GM12875 (cell line): ENCODE measurements at regions not wholly inside any gene's neighbourhood (a gene's known extent, or its start where the extent isn't known, plus 50 kb on each side); places are given as distances from the start of the nearest gene placed in this dataset.

ENCODE experiments used
- H3K4me3 ChIP-seq: one replicate; pipeline ENCODE4 v1.5.1; 2011; ENCODE audit warnings: low read depth, low read length, control low read depth
- CTCF ChIP-seq: IDR thresholded peaks from 2 replicates; pipeline ENCODE4 v1.5.1; 2011; ENCODE audit warnings: low read depth, mild to moderate bottlenecking, control low read depth, inconsistent platforms, low read length, moderate library complexity, borderline replicate concordance; ENCODE audit not compliant: insufficient read depth

- no peak for TF ChIP-seq CTCF
- no peak overlapping the region for H3K4me3 ChIP-seq
Observed at GRCh38 chr2:181805228-181806038, 86.1 kb upstream of the ITPRID2 start.

- TF ChIP-seq CTCF = no peak
- H3K4me3 ChIP-seq = no peak overlapping the region
Observed at GRCh38 chr2:181806039-181806392, 85.5 kb upstream of the ITPRID2 start.

- H3K4me3 ChIP-seq = no peak overlapping the region
- no peak for TF ChIP-seq CTCF
Observed at GRCh38 chr2:181807526-181807925, 84.0 kb upstream of the ITPRID2 start.

- TF ChIP-seq CTCF = no peak
- no peak overlapping the region for H3K4me3 ChIP-seq
Observed at GRCh38 chr2:181810823-181811695, 80.5 kb upstream of the ITPRID2 start.

- TF ChIP-seq CTCF = no peak
- no peak overlapping the region for H3K4me3 ChIP-seq
Observed at GRCh38 chr2:181812106-181812743, 79.3 kb upstream of the ITPRID2 start.

GRCh38 chr2:181814057-181814491, 77.5 kb upstream of the ITPRID2 start:
- no peak overlapping the region for H3K4me3 ChIP-seq
- no peak for TF ChIP-seq CTCF
